ENCODE measurements at regions not wholly inside any gene's neighbourhood (a gene's known extent, or its start where the extent isn't known, plus 50 kb on each side); places are given as distances from the start of the nearest gene placed in this dataset.

DNA sequence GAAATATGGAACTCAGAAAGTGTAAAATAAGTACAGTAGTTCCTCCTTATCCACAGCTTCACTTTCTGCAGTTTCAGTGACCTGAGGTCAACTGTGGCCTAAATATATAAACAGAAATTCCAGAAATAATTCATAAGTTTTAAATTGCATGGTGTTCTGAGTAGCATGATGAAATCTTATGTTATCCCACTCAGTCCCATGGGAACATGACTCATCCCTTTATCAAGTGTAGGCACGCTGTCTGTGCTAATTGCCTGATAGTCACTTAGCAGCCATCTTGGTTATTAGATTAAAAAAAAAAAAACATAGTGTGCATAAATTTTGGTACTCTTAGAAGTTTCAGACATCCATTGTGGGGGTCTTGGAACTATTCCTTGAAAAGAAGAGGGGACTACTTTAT is 983.4 kb upstream of the ADGRL3 start:
- DNase-seq: no peak

- no peak for DNase-seq
Observed at GRCh38 chr4:60221866-60222265, 978.3 kb upstream of the ADGRL3 start.

- DNase-seq: no peak
Observed at GRCh38 chr4:60223208-60223923, 976.8 kb upstream of the ADGRL3 start.

GRCh38 chr4:60241866-60242265 is 958.3 kb upstream of the ADGRL3 start:
- no peak for DNase-seq

DNA sequence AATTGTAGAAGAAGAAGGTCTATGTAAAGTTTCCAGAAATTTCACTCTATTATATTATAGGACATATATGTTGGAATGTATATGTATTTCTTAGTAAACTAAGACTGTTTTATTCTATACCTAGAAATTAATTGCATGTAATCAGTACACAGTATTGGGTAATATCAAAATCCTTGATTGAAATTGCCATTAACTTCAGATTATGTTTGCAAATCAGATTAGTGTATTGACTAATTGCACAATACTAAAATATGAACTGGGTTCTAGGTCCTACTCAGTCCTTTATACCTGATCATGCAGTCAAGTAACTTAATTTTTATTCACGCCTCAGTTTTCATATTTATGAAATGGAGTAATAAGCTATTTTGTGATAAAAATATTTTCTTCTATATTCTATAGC is 950.3 kb upstream of the ADGRL3 start:
- no peak for DNase-seq

- no peak for DNase-seq
Observed at GRCh38 chr4:60250657-60251056, 949.5 kb upstream of the ADGRL3 start.

DNA sequence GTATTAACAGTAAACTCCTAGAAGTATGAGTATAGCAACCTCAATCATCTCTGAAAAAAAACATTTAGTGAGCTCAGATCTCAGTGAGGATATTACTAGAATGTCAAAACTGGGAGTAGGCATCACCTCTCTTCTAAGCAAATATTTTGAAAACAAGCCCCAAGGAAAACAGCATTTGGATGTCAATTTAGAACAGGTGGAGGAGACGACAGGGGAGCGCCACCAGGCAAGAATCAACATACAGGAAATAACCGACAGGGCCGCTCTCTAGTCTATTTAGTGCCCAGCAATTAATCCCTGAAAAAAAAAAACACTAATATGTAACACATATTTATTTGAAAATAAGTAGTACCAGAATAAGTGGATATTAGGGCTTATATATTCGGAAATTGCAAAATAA is 940.3 kb upstream of the ADGRL3 start:
- DNase-seq: no peak

- no peak for DNase-seq
Observed at GRCh38 chr4:60266505-60266904, 933.6 kb upstream of the ADGRL3 start.

GRCh38 chr4:60296386-60296785 is 903.7 kb upstream of the ADGRL3 start:
- no peak for DNase-seq

DNA sequence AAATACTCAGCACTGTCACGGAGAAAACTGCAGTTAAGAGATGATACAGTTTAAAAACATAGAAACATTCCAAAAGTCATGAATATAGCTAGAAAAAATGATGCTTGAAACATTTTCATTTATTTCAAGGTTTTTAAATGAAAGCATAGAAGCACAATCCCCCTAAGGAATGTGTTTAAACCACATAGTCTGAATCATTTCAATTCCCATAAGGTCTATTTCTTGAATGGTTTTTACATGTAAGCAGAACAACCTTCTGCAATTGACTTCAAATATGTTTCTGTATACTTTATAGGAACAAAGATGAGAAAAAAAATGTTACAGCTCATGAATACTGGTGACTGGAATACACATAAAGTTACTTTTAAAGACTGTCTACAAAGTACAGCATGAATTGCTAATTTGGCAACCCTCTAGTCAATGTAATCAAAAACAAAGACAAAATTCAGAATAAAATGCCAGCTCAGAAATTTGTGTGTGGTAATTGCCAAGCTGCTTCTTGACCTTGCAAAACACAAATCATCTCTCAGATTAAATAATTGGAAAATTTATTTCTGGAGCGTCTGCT is 886.4 kb upstream of the ADGRL3 start:
- no peak for DNase-seq

DNA sequence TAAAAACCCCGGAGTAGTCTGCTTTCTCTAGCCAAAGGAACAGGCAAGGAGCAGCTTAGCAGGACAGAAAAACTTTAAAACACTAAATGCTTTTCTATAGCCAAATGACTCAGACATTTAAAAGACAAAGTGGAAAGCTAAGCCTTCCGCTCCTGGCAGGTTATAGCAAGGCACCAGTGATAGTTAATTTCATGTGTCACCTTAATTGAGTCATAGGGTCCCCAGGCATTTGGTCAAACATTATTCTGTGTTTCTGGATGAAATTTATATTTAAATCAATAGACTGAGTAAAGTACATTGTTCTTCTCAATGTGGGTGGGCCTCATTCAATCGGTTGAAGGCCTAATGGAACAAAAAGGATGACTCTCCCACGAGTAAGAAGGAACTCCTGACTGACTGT is 885.7 kb upstream of the ADGRL3 start:
- no peak for DNase-seq

GRCh38 chr4:60315586-60315985 is 884.5 kb upstream of the ADGRL3 start:
- DNase-seq: no peak

DNA sequence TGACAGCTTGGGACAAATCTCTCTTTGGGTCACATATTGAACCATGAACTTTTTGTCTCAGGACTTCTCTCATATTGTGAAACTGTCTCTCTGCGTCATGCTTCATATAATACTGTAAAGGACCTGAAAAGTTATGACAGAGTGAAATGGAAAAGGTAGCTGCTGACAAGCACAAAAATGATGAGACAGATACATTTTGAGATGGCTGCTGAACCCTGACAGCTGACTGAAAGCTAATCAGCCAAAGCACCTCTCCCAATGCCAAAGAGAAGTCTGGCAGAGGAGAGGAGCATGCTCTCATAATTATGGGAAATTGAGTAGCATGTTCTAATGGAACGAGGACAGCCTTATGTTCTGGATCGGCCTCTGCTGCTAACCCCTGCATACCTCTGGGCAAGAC is 873.4 kb upstream of the ADGRL3 start:
- DNase-seq: no peak

DNA sequence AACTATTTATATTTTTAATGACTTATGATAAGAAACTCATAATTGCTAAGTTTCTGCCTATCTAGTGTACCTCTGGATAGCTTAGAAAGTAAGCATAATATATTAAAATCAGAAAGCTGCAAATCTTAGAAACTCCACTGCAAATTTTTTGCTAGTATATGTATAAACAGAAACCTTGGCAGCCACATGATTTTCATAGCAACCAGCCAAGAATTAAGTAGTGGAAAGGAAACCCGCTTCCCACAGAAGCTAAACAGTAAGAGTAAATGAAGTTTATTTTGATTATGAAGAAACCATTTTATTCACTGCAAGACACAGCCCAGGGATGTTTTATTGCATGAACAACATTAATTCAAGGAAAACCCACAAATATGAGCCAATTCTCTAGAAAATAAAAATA is 872.5 kb upstream of the ADGRL3 start:
- no peak for DNase-seq

- DNase-seq: no peak
Observed at GRCh38 chr4:60344908-60345307, 855.2 kb upstream of the ADGRL3 start.

DNA sequence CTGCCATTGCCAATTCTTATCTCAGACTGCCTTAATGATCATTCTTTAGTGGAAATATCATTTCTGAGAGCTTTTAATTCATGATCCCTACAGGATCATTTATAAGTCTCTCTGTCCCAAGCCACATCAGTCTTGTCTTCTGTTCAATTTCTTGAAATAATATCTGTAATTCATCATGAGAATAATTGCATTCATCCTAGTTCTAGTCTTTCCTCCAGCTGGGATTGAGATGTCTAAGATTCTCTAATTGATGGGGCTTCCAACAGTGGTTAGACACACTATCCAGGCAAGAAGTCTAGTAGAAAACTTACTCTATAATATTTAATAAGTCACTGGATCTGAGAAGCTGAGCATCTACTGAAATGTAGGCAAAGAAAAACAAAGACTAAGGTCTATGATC is 854.7 kb upstream of the ADGRL3 start:
- no peak for DNase-seq

DNA sequence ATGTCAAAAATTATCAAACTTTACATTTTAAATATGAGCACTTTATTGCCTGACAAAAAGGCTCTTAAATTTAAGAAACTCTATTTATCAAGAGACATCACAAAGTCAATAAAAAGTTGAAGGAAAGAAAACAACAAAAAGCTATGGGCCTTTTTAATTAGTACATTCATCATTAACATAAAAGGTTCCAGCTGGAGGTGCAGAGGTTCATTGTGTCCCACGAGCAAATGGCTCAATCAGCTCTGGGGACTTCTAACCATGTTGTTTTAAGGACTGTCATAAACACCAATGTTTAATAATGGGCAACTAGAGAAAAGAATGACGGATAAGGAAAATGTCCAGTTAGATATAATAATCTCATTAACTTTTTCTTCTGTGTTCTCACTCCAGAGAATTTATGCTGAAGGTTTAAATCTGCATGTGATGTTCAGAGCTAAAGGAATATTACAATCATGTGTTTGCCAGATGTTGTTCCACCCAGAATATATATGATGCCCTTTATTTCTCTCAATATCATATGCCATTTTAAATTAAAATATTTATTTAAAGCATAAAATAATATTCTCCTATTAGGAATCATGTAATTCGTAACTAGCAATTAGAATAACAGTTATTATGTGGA is 840.3 kb upstream of the ADGRL3 start:
- DNase-seq: no peak

- no peak for DNase-seq
Observed at GRCh38 chr4:60365176-60365575, 835.0 kb upstream of the ADGRL3 start.

DNA sequence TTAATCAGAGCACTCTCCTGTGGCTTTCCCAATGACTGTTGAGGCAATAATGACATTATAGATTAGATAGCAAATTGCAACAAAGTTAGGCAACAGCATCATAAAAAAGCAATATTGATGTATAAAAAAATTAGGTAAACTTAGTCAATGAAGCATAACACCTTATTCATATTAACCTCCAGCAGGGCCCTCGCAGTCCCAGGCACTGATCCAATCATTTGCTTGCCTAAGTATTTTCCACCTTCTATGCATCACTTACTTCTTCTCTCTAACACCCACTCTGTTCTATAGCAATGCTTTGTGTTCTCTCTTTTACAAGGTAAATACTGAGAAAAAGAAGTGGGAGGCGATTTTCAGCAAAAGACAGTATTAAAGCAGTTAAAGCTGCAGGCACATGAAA is 833.5 kb upstream of the ADGRL3 start:
- DNase-seq: no peak

GRCh38 chr4:60368986-60369385 is 831.1 kb upstream of the ADGRL3 start:
- no peak for DNase-seq

GRCh38 chr4:60378010-60378409 is 822.1 kb upstream of the ADGRL3 start:
- DNase-seq: no peak

GRCh38 chr4:60384516-60384915 is 815.6 kb upstream of the ADGRL3 start:
- DNase-seq: no peak

DNA sequence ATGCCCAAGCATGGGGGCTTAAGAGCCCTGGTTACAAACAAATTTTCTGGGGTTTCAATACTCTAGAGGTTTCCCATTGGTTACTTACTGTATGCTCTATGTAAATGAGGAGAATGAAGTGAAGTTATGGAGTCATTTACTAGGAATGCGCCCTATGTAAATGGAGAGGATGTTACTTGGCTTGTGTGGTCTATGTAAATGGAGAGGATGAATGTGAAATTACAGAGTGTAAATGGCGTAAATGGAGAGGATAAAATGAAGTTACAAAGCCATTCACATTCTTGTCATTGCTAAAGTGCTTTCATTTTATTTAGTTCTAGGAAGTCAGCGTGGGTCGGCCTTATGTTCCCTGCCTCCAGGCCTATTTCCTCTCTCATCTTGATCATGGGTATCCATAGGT is 810.5 kb upstream of the ADGRL3 start:
- no peak for DNase-seq

GRCh38 chr4:60396341-60397049 is 803.6 kb upstream of the ADGRL3 start:
- no peak for DNase-seq
